WTC11 (cell line): ENCODE measurements at regions not wholly inside any gene's neighbourhood (a gene's known extent, or its start where the extent isn't known, plus 50 kb on each side); places are given as distances from the start of the nearest gene placed in this dataset.

ENCODE experiments used
- ATAC-seq: fragments of 200-7000 bp; cut with Tn5 transposase; 2 replicates; pipeline ENCODE4 v1.10.0; 2021; ENCODE audit warnings: mild to moderate bottlenecking, moderate library complexity
- CTCF ChIA-PET: fragments of 300-600 bp; sonication (Branson Sonifier 250); formaldehyde crosslinking; loops from one replicate; lab custom pipeline; 2021; ENCODE audit warnings: antibody characterized with exemption; lab: Charles Lee
- POLR2A ChIA-PET: fragments of 350-600 bp; sonication (Branson Sonifier 250); formaldehyde crosslinking; loops from one replicate; lab custom pipeline; 2021; ENCODE audit warnings: antibody characterized with exemption; lab: Charles Lee
- DNase-seq: peaks from one replicate; pipeline ENCODE4 v3.0.0; 2021; ENCODE audit warnings: low spot score
- H3K27ac Mint-ChIP-seq: 2 replicates; pipeline ENCODE4 v1.8.0; 2021; ENCODE audit warnings: mixed read lengths
- H3K27me3 Mint-ChIP-seq: 2 replicates; pipeline ENCODE4 v1.8.0; 2021; ENCODE audit warnings: low read depth, mild to moderate bottlenecking, moderate library complexity, mixed read lengths
- H3K36me3 Mint-ChIP-seq: 2 replicates; pipeline ENCODE4 v1.8.0; 2021; ENCODE audit warnings: mixed read lengths
- H3K4me1 Mint-ChIP-seq: 2 replicates; pipeline ENCODE4 v1.8.0; 2022; ENCODE audit warnings: mixed read lengths
- H3K4me3 Mint-ChIP-seq: 2 replicates; pipeline ENCODE4 v1.8.0; 2021; ENCODE audit warnings: mild to moderate bottlenecking, moderate library complexity, mixed read lengths
- H3K9me3 Mint-ChIP-seq: 2 replicates; pipeline ENCODE4 v1.8.0; 2021; ENCODE audit warnings: mixed read lengths
- ATF1 ChIP-seq: sonication (generic); formaldehyde crosslinking; IDR thresholded peaks from 2 replicates; pipeline ENCODE4 v1.8.1; 2023; ENCODE audit warnings: mild to moderate bottlenecking, moderate library complexity, missing genetic modification reagents
- EMX1 ChIP-seq: fragments of 250-450 bp; sonication (Bioruptor Pico); IDR thresholded peaks from 2 replicates; pipeline ENCODE4 v1.8.0; 2021; ENCODE audit warnings: mild to moderate bottlenecking
- GABPB1 ChIP-seq: sonication (generic); formaldehyde crosslinking; IDR thresholded peaks from 2 replicates; pipeline ENCODE4 v1.8.1; 2023; ENCODE audit warnings: mild to moderate bottlenecking, missing genetic modification reagents
- MXD4 ChIP-seq: fragments of 250-450 bp; sonication (Bioruptor Pico); IDR thresholded peaks from 2 replicates; pipeline ENCODE4 v1.8.0; 2021; ENCODE audit warnings: mild to moderate bottlenecking, moderate library complexity, borderline replicate concordance
- NFYB ChIP-seq: sonication (generic); formaldehyde crosslinking; conservative IDR thresholded peaks from 2 replicates; pipeline ENCODE4 v1.8.0; 2022; ENCODE audit warnings: low read depth, missing genetic modification reagents
- NR1H2 ChIP-seq: sonication (generic); formaldehyde crosslinking; IDR thresholded peaks from 2 replicates; pipeline ENCODE4 v1.9.0; 2021; ENCODE audit warnings: mild to moderate bottlenecking, moderate library complexity, missing genetic modification reagents
- NR2C2 ChIP-seq: sonication (generic); formaldehyde crosslinking; IDR thresholded peaks from 2 replicates; pipeline ENCODE4 v1.8.0; 2022; ENCODE audit warnings: mild to moderate bottlenecking, missing genetic modification reagents
- RELA ChIP-seq: sonication (generic); formaldehyde crosslinking; IDR thresholded peaks from 2 replicates; pipeline ENCODE4 v1.8.1; 2022; ENCODE audit warnings: missing genetic modification reagents, mild to moderate bottlenecking, borderline replicate concordance
- SOX15 ChIP-seq: fragments of 250-450 bp; sonication (Bioruptor Pico); IDR thresholded peaks from 2 replicates; pipeline ENCODE4 v1.9.0; 2021; ENCODE audit warnings: mild to moderate bottlenecking
- TCF7 ChIP-seq: sonication (generic); formaldehyde crosslinking; IDR thresholded peaks from 2 replicates; pipeline ENCODE4 v1.8.0; 2022; ENCODE audit warnings: mild to moderate bottlenecking, low read depth, missing genetic modification reagents, moderate library complexity
- ZNF396 ChIP-seq: fragments of 250-450 bp; sonication (Bioruptor Pico); IDR thresholded peaks from 2 replicates; pipeline ENCODE4 v1.8.0; 2021; ENCODE audit warnings: mild to moderate bottlenecking, moderate library complexity, borderline replicate concordance
- TF ChIP-seq, protein P1 (sequence below): sonication (generic); formaldehyde crosslinking; IDR thresholded peaks from 2 replicates; pipeline ENCODE4 v1.8.0; 2023; ENCODE audit warnings: mild to moderate bottlenecking, missing genetic modification reagents
- TF ChIP-seq, protein P2 (sequence below): sonication (generic); formaldehyde crosslinking; IDR thresholded peaks from 2 replicates; pipeline ENCODE4 v1.8.1; 2022; ENCODE audit warnings: low read depth, missing genetic modification reagents, borderline replicate concordance
- TF ChIP-seq, protein P3 (sequence below): fragments of 250-450 bp; sonication (Bioruptor Pico); IDR thresholded peaks from 2 replicates; pipeline ENCODE4 v1.9.0; 2021; ENCODE audit warnings: mild to moderate bottlenecking, borderline replicate concordance
- TF ChIP-seq, protein P4 (sequence below): fragments of 250-450 bp; sonication (Bioruptor Pico); IDR thresholded peaks from 2 replicates; pipeline ENCODE4 v1.9.0; 2021; ENCODE audit warnings: mild to moderate bottlenecking
- TF ChIP-seq, protein P5 (sequence below): sonication (generic); formaldehyde crosslinking; IDR thresholded peaks from 2 replicates; pipeline ENCODE4 v1.8.0; 2022; ENCODE audit warnings: mild to moderate bottlenecking, missing genetic modification reagents
- TF ChIP-seq, protein P6 (sequence below): sonication (generic); formaldehyde crosslinking; IDR thresholded peaks from 2 replicates; pipeline ENCODE4 v1.8.0; 2022; ENCODE audit warnings: mild to moderate bottlenecking, missing genetic modification reagents
- TF ChIP-seq, protein P7 (sequence below): fragments of 250-450 bp; sonication (Bioruptor Pico); IDR thresholded peaks from 2 replicates; pipeline ENCODE4 v2.1.2; 2022; ENCODE audit warnings: mild to moderate bottlenecking, moderate library complexity

DNA sequence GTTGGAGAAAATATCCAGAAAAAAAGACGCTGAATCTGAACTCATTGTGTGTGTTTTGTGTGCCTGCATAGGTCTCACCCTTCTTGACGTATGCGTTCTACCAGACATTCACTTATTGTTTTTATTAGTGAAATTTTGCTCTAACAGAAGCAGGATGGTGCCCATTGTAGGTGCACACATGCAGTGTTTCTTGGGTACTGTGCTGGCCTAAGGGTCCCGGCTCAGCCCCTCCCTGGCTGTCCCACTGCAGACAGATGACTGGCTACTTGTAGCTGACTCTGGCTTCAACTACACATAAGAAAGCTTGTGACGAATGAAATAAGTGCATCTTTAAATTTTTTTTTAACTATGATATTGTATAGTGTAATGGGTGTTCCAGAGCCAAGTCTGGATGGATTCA, 227.0 kb downstream of the CBLN1 start:
- ATAC-seq (no peak), DNase-seq (no peak)
- TF ChIP-seq, protein P1, sequence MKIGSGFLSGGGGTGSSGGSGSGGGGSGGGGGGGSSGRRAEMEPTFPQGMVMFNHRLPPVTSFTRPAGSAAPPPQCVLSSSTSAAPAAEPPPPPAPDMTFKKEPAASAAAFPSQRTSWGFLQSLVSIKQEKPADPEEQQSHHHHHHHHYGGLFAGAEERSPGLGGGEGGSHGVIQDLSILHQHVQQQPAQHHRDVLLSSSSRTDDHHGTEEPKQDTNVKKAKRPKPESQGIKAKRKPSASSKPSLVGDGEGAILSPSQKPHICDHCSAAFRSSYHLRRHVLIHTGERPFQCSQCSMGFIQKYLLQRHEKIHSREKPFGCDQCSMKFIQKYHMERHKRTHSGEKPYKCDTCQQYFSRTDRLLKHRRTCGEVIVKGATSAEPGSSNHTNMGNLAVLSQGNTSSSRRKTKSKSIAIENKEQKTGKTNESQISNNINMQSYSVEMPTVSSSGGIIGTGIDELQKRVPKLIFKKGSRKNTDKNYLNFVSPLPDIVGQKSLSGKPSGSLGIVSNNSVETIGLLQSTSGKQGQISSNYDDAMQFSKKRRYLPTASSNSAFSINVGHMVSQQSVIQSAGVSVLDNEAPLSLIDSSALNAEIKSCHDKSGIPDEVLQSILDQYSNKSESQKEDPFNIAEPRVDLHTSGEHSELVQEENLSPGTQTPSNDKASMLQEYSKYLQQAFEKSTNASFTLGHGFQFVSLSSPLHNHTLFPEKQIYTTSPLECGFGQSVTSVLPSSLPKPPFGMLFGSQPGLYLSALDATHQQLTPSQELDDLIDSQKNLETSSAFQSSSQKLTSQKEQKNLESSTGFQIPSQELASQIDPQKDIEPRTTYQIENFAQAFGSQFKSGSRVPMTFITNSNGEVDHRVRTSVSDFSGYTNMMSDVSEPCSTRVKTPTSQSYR (CRISPR knock-in tag): no peak
- TF ChIP-seq, protein P2, sequence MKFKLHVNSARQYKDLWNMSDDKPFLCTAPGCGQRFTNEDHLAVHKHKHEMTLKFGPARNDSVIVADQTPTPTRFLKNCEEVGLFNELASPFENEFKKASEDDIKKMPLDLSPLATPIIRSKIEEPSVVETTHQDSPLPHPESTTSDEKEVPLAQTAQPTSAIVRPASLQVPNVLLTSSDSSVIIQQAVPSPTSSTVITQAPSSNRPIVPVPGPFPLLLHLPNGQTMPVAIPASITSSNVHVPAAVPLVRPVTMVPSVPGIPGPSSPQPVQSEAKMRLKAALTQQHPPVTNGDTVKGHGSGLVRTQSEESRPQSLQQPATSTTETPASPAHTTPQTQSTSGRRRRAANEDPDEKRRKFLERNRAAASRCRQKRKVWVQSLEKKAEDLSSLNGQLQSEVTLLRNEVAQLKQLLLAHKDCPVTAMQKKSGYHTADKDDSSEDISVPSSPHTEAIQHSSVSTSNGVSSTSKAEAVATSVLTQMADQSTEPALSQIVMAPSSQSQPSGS: no peak
- TF ChIP-seq ZNF396 (CRISPR knock-in tag) (no peak), ATF1 (CRISPR knock-in tag) (no peak), TCF7 (CRISPR knock-in tag) (no peak), NFYB (no peak), SOX15 (no peak)
- TF ChIP-seq, protein P3, sequence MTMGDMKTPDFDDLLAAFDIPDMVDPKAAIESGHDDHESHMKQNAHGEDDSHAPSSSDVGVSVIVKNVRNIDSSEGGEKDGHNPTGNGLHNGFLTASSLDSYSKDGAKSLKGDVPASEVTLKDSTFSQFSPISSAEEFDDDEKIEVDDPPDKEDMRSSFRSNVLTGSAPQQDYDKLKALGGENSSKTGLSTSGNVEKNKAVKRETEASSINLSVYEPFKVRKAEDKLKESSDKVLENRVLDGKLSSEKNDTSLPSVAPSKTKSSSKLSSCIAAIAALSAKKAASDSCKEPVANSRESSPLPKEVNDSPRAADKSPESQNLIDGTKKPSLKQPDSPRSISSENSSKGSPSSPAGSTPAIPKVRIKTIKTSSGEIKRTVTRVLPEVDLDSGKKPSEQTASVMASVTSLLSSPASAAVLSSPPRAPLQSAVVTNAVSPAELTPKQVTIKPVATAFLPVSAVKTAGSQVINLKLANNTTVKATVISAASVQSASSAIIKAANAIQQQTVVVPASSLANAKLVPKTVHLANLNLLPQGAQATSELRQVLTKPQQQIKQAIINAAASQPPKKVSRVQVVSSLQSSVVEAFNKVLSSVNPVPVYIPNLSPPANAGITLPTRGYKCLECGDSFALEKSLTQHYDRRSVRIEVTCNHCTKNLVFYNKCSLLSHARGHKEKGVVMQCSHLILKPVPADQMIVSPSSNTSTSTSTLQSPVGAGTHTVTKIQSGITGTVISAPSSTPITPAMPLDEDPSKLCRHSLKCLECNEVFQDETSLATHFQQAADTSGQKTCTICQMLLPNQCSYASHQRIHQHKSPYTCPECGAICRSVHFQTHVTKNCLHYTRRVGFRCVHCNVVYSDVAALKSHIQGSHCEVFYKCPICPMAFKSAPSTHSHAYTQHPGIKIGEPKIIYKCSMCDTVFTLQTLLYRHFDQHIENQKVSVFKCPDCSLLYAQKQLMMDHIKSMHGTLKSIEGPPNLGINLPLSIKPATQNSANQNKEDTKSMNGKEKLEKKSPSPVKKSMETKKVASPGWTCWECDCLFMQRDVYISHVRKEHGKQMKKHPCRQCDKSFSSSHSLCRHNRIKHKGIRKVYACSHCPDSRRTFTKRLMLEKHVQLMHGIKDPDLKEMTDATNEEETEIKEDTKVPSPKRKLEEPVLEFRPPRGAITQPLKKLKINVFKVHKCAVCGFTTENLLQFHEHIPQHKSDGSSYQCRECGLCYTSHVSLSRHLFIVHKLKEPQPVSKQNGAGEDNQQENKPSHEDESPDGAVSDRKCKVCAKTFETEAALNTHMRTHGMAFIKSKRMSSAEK (CRISPR knock-in tag): no peak
- TF ChIP-seq, protein P4, sequence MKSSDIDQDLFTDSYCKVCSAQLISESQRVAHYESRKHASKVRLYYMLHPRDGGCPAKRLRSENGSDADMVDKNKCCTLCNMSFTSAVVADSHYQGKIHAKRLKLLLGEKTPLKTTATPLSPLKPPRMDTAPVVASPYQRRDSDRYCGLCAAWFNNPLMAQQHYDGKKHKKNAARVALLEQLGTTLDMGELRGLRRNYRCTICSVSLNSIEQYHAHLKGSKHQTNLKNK (CRISPR knock-in tag): no peak
- TF ChIP-seq, protein P5, sequence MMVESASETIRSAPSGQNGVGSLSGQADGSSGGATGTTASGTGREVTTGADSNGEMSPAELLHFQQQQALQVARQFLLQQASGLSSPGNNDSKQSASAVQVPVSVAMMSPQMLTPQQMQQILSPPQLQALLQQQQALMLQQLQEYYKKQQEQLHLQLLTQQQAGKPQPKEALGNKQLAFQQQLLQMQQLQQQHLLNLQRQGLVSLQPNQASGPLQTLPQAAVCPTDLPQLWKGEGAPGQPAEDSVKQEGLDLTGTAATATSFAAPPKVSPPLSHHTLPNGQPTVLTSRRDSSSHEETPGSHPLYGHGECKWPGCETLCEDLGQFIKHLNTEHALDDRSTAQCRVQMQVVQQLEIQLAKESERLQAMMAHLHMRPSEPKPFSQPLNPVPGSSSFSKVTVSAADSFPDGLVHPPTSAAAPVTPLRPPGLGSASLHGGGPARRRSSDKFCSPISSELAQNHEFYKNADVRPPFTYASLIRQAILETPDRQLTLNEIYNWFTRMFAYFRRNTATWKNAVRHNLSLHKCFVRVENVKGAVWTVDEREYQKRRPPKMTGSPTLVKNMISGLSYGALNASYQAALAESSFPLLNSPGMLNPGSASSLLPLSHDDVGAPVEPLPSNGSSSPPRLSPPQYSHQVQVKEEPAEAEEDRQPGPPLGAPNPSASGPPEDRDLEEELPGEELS (CRISPR knock-in tag): no peak
- ChIA-PET POLR2A (no interaction called here), CTCF (no interaction called here)
- H3K9me3 Mint-ChIP-seq: no peaks in the 10 kb centered on the region
- no peaks in the 10 kb centered on the region for H3K36me3 Mint-ChIP-seq
- no peak overlapping the region for H3K4me3 Mint-ChIP-seq
- H3K4me1 Mint-ChIP-seq: peaks cover 13% of the 10 kb centered on the region
- H3K27ac Mint-ChIP-seq: no peak overlapping the region
- H3K27me3 Mint-ChIP-seq: no peaks in the 10 kb centered on the region

DNA sequence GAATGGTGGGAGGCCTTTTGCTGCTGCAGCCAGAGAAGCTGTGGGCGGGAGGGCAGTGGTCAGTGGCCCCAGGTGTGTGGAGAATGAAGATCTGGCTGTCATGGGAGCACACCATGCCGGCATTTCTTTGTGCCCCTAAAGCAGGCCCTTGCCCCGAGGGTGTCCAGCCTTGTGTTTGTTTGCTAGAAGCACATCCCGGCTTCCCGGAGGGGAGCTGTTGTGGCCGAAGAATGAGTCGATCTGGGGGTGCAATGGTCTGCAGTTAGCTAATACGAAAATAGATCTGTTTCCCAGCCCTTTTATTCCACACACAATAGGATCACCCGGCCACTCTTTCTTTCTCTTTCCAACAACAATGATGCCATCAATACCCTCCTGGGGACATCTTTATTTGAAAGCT, 228.8 kb downstream of the CBLN1 start:
- CTCF ChIA-PET: interaction anchor here (1.1 to 1.5 kb wide), 2 partner anchors 297 to 300 kb away, joined by 4 to 7 read pairs; no protein-coding TSS in a partner anchor
- POLR2A ChIA-PET: no interaction called here
- H3K36me3 Mint-ChIP-seq: no peaks in the 10 kb centered on the region
- H3K9me3 Mint-ChIP-seq: no peaks in the 10 kb centered on the region
- no peak overlapping the region for H3K4me3 Mint-ChIP-seq
- H3K4me1 Mint-ChIP-seq: peaks cover 13% of the 10 kb centered on the region
- DNase-seq (no peak), ATAC-seq (no peak)
- no peaks in the 10 kb centered on the region for H3K27me3 Mint-ChIP-seq
- TF ChIP-seq MXD4 (no peak), EMX1 (CRISPR knock-in tag) (no peak), RELA (CRISPR knock-in tag) (no peak), NR2C2 (no peak), NR1H2 (CRISPR knock-in tag) (no peak), GABPB1 (CRISPR knock-in tag) (no peak)
- TF ChIP-seq, protein P6, sequence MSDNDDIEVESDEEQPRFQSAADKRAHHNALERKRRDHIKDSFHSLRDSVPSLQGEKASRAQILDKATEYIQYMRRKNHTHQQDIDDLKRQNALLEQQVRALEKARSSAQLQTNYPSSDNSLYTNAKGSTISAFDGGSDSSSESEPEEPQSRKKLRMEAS (CRISPR knock-in tag): no peak
- TF ChIP-seq, protein P7, sequence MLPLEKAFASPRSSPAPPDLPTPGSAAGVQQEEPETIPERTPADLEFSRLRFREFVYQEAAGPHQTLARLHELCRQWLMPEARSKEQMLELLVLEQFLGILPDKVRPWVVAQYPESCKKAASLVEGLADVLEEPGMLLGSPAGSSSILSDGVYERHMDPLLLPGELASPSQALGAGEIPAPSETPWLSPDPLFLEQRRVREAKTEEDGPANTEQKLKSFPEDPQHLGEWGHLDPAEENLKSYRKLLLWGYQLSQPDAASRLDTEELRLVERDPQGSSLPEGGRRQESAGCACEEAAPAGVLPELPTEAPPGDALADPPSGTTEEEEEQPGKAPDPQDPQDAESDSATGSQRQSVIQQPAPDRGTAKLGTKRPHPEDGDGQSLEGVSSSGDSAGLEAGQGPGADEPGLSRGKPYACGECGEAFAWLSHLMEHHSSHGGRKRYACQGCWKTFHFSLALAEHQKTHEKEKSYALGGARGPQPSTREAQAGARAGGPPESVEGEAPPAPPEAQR (CRISPR knock-in tag): no peak
- H3K27ac Mint-ChIP-seq: no peak overlapping the region
